CD4-positive, alpha-beta T cell treated with Interleukin-2 at 100 ng/mL for 4 hours (primary cell): ENCODE measurements at regions not wholly inside any gene's neighbourhood (a gene's known extent, or its start where the extent isn't known, plus 50 kb on each side); places are given as distances from the start of the nearest gene placed in this dataset.
"Not testable (repeated sequence)": the region's sequence is repeated elsewhere in the genome, so short reads cannot be mapped to it uniquely, and the experiment has no call there.

ENCODE experiments used
- DNase-seq: peaks from one replicate; pipeline ENCODE4 v3.0.0-alpha.2; 2020; ENCODE audit warnings: low spot score

GRCh38 chr9:85880507-85880906, 60.4 kb upstream of the NAA35 start:
- DNase-seq, result not testable (repeated sequence)

- no peak for DNase-seq
Measured at GRCh38 chr9:85884256-85884655, 56.7 kb upstream of the NAA35 start.

GRCh38 chr9:85890962-85891361, 50.0 kb upstream of the NAA35 start:
- DNase-seq, result no peak
